Stimulated activated naive CD4-positive, alpha-beta T cell treated with Interleukin-2 at 50 U/mL for 16 hours (primary cell): ENCODE measurements at regions not wholly inside any gene's neighbourhood (a gene's known extent, or its start where the extent isn't known, plus 50 kb on each side); places are given as distances from the start of the nearest gene placed in this dataset.
"Not testable (repeated sequence)": the region's sequence is repeated elsewhere in the genome, so short reads cannot be mapped to it uniquely, and the experiment has no call there.

Source experiments
- DNase-seq: peaks from one replicate; lab custom pipeline; 2025; lab: John Stamatoyannopoulos, UW

GRCh38 chr4:117135634-117136354 lies 50.4 kb upstream of the TRAM1L1 start:
- DNase-seq, result no peak

GRCh38 chr4:117137145-117137544 lies 51.8 kb upstream of the TRAM1L1 start:
- DNase-seq, result no peak

- not testable (repeated sequence) for DNase-seq
These were observed 53.4 kb upstream of the TRAM1L1 start for GRCh38 chr4:117138732-117139131.

DNA sequence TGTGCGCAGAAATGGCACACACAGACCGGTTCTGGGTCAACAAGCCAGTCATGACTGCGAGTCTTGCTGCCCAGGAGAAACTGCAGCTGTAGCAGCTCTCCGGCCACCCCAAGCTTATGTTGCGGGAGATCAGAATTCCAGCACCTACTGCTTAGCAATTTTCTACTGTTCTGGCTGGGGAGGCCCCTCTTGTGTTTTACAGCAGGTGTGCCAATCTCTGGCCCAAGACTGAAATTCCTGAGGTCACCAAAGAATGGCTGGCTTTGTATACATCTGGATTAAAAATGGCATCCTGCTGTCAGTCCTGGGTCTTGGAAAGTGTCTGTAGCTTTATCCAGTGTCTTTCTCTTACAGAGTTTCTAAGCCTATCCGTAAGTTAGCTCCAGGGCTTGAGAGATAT lies 68.9 kb upstream of the TRAM1L1 start:
- DNase-seq, result no peak

DNA sequence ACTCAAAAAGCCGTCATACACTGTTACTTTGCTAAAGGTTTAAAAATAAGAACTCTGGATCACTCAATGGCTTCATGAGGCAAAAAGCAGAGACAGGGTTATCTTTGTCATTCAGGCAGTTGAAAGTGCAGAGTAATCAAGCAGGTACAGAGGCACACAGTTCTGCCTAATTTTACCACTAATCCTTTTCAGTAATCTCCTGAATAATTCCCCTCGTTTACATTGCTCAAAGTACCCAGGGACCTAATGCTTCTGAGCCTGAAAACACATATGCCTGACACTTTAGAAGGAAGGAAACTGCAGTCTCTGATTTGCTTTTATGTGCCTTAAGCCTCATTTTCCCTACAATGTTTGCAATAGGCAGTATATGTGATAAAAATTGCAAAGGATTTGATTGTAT lies 71.4 kb upstream of the TRAM1L1 start:
- DNase-seq, result no peak

- DNase-seq, result no peak
These were observed 72.0 kb upstream of the TRAM1L1 start for GRCh38 chr4:117157360-117157759.

- no peak for DNase-seq
These were observed 77.6 kb upstream of the TRAM1L1 start for GRCh38 chr4:117162976-117163375.

DNA sequence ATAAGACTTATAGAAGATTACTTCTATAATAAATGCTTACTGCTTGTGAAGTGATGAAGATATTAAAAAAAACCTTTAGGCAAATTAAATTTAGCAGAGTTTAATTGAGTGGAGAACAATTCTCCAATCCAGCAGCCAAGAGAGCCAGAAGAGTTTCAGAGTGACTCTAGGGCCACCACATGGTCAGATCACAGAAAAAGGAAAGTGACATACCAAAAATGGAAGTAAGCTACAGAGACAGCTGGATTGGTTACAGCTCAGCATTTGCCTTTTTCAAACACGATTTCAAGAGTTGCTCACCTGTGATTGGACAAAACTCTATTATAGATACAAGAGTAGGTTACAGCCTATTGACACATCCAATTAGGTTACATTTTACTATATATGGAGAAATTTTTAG lies 79.0 kb upstream of the TRAM1L1 start:
- no peak for DNase-seq

- DNase-seq, result not testable (repeated sequence)
These were observed 90.0 kb upstream of the TRAM1L1 start for GRCh38 chr4:117175369-117175768.

DNA sequence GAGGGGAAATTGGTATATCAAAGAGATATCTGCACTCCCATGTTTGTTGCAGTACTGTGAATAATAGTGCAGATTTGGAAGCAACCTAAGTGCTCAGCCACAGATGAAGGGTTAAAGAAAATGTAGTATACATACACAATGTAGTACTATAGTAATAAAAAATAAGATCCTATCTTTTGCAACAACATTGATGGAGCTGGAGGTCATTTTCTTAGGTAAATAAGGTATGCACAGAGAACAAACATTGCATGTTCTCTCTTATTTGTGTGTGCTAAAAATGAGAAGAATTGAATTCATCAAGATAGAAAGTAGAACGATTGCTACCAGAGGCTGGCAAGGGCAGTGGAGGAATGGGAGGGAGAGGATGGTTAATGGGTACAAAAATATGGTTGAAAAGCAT lies 117.9 kb upstream of the TRAM1L1 start:
- DNase-seq, result no peak

- no peak for DNase-seq
These were observed 125.2 kb upstream of the TRAM1L1 start for GRCh38 chr4:117210551-117210950.

- DNase-seq, result no peak
These were observed 138.9 kb upstream of the TRAM1L1 start for GRCh38 chr4:117224256-117224655.

DNA sequence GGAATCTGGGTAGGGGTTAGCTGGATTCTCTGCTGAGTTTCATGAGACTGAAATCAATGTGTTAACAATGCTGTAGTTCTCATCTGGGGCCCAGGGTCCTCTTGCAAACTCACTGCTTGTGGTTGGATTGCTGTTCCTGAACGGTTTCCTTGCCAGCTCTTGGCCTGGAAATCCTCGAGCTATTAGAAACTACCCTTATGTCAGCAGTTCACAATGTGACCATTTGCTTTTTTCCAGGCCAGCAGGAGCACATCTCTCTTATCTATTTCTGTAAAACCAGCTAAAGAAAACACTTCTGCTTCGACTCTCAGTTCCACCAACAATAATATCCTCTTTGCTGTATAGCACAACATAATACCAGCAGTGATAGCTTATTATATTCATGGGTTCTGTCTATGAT lies 140.1 kb upstream of the TRAM1L1 start:
- no peak for DNase-seq

DNA sequence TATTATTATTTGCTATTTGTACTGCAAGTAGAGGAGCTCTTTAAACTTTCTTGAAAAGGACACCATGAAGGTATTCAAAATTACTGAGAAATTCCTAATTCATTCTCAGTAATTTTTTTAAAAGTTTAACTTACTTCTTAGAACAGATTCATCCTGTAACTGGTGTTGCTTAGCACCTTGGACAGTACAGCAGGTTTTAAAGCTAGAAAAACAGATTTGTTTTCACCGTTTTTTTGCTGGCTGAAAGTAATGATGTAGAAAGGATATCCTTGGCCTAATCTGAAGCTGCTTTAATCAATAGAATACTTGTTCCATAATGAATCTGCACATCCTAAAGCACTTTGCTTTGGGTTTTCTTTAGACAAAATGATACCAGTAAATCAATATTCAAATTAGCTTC lies 142.5 kb upstream of the TRAM1L1 start:
- DNase-seq, result no peak

DNA sequence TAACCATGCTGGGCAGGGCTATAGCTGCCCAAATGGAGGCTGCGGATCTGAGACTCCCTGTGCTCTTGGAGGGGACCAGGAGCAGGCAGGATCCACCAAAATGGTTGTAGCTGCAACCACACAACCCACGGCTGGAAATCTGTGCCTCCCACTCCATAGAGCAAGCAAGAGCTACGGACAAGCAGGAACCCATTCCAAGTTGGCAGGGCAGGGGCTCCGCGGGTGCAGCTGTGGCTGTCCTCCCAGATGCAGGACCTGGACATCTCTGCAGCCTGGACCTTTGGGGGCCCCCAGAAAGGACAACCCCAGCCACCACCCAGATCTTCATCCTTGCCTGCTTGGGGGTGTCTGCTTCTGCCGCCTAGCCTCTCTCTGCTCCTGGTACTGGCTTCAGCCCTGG lies 154.1 kb upstream of the TRAM1L1 start:
- DNase-seq, result no peak

DNA sequence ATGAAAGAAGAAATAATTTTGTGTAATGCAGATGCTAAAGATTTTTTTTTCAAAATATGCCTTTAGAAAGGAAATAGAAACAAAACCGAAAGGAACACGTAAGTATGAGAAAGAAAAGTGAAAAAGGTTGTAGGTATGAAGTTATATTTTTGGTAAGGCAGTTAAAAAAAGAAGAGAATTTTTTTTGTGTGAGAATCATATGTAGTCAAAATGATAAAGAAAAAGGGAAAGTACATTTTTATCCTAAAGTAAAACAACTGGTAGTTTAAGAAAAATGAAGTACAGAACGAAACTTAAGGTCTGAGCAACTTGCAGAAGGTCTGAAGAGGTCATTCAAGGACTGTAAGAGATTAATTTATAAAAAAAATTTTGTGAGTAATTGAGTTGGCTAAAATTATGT lies 164.0 kb upstream of the TRAM1L1 start:
- no peak for DNase-seq

DNA sequence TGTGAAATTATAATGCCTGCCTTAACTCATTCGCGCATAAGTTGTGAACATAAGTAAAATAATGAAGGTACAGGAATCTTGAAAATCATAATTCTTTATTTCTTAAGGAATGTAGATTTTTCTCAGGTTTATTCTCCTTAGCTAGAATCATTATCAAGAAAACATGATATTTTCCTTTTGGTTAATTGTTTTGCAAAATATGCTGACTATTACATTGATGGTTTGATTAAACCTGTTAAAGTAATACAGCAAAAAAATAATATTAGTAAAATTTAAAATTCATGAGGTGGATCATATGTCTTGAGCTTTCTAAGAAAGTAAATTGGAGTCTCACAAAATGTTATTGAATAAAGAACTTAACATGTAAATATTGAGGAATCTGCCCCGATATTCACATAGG lies 178.7 kb upstream of the TRAM1L1 start:
- DNase-seq, result no peak

DNA sequence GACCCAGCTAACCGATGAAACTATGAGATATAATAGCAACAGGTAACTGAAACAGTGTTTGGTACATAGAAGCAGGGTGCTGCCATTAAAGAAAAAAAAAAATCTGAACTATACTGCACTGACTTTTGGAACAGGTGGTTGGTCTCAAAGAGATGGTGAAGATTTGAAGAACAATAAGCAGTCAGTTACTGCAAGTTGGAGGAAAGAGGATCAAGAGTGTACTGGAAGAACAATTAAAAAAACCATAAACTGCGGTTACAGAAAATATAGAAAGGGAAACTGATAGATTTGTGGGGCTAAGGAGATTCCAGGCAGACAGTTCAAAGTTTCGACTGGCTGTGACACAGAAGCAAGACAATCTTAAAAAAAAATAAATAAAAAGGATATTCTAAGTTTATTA lies 181.9 kb upstream of the TRAM1L1 start:
- DNase-seq, result no peak

DNA sequence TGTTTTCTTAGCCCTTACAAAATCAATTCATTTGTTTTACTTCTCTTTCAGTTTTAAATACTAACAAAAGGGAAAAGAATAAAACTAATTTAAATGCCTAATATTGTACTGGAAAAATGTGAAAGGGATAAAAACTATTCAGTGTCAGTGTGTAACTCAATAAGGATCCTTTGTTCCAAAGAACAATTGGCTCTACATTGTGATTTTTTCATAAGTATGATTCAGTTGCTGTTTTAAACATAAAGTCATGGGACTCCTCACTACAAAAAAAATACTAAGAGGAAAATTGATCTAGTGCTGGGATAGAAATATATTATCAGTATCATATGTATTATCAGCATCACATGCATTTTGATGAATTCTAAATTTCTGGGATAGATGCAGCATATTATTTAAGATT lies 199.4 kb upstream of the TRAM1L1 start:
- no peak for DNase-seq

DNA sequence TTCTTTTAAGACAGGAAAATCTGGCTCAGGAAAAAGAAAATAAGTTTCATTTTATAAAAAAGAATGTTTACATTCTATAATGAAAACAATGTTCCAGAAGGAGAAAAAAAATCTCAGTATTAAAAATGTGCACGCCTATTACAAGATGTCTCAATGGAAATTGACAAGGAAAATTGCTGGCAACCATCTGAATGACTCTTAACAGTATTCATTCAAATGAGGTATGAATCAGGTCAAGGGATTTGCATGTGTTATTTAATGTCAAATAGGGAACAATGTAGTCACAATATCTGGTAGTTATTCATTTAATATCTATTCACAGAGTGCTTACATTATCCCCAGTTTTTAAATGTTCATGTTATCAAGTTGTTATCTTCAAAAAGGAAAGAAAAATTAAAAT lies 208.4 kb upstream of the TRAM1L1 start:
- no peak for DNase-seq

- no peak for DNase-seq
These were observed 216.8 kb upstream of the TRAM1L1 start for GRCh38 chr4:117302226-117302625.

DNA sequence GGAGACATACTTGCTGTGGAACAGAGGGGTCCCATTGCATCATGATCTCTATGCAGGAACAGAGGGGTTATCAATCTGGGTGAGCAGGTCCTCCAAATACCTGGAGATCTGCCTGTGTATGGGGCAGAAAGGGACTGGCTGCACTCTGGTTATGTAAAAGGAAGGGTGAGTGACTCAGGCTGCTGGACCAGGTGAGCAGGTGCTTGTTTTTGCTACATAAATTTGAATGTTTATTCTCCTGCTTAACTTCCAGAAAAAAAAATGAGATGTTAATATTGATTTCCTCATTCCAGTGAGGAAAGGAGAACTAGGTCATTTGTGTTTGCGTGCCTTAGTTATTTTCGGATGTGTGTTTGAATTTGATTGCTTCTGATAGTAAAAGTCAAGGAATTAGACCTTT lies 225.8 kb upstream of the TRAM1L1 start:
- DNase-seq, result no peak

DNA sequence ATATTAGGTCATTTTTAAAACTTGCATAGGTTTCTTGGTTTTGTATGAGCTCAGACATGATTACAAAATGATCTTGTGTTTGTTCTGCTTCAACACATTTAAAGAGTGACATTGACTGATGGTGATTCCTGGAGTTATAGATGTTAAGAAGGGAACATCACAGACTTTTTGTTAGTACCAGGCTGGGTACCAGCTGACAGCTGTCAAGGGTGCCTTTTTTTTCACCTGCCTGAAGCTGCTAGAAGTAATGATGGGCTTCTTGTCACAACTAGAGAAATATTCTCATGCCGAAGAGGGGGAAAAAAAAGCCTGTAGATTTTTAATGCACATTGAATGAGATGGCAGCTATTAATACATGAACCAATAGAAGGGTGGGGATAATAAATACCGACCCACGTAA lies 226.6 kb upstream of the TRAM1L1 start:
- no peak for DNase-seq

GRCh38 chr4:117324851-117325491 lies 239.6 kb upstream of the TRAM1L1 start:
- no peak for DNase-seq
